HG03558 (cell line): ENCODE measurements at regions not wholly inside any gene's neighbourhood (a gene's known extent, or its start where the extent isn't known, plus 50 kb on each side); places are given as distances from the start of the nearest gene placed in this dataset.

Experiments used
- ATAC-seq: cut with Tn5 transposase; IDR thresholded peaks from one replicate; pipeline ENCODE4 v1.9.1; 2021; ENCODE audit warnings: moderate number of reproducible peaks; ENCODE audit not compliant: unreplicated experiment; ENCODE audit errors: extremely low read depth

DNA sequence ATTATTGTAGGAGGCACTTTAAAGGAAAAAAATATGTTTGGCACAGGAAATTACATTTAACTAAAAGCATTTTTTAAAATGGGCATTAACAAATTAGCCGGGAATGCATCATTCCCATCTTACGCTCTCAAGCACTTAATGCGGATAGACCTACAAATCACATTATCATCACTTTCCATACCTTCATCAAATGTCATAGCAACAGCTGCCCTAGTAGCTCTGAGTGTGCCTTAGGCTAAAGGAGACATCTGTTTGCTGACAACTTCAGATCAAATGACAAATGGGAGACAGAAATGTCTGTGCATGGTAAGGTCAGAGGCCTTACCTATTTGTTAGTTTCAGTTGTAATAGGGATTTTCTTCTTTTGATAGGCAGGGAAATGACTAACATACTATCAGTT lies 773.2 kb upstream of the SLC10A2 start:
- ATAC-seq: no peak

DNA sequence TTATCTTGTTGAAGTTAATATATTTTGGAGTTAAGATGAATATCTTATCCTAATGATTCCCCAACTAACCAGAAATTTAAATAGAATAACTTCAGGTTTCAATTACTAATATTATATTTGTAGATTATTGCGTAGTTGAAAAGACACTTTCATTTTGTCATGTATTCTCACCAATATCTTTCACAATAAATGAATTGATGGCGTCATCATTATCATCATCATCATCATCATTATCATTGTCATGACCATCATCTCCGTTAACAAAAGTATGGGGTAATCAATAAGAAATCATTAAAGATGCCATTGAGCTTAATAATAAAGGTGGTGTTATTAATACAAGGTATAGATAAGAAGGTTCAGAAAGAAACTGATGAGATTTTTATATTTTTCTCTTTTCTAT lies 768.8 kb upstream of the SLC10A2 start:
- ATAC-seq: no peak

DNA sequence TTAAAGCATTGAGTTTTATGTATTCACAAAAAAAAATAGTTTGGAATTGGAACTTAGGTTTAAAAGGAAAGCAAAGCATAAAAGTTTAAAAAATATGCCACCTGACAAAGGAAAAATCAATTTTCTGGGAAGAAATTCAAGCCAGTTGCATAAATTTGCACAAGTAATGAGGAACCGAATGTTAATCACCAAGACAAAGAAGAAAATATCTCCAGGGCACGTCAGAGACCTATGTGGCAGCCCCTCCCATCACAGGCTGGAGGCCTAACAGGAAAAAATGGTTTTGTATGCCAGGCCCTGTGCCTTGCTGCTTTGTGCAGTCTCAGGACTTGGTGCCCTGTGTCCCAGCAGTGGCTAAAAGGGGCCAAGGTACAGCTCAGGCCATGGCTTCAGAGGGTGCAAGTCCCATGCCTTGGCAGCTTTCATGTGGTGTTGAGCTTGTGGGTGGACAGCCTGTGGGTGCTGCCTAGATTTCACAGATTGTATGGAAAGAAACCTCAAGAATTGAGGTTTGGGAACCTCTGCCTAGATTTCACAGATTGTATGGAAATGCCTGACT lies 767.2 kb upstream of the SLC10A2 start:
- ATAC-seq: no peak

- ATAC-seq: no peak
Measured at GRCh38 chr13:103815619-103816018, 749.4 kb upstream of the SLC10A2 start.

- ATAC-seq: no peak
Measured at GRCh38 chr13:103812971-103813370, 746.8 kb upstream of the SLC10A2 start.

- no peak for ATAC-seq
Measured at GRCh38 chr13:103812558-103812957, 746.3 kb upstream of the SLC10A2 start.

GRCh38 chr13:103810026-103810425 lies 743.8 kb upstream of the SLC10A2 start:
- ATAC-seq: no peak

DNA sequence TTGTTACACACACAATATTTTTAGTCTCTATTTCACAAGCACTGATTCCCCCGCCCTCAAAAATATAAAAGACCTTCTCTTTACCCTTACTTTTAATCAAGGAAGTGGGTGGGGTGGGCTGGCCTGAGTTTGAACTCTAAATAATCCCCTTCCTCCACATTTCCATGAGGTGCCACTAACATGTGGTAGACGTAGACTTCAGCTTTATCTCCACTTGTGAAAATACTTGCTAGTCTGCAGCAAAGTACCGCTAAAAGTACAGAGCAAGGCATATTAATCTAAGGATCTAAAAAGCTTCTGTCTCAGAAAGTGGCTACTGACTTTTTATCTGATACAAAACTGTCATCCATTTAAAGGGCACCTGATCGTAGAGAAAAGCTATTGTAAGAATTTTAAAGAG lies 739.6 kb upstream of the SLC10A2 start:
- ATAC-seq: no peak

DNA sequence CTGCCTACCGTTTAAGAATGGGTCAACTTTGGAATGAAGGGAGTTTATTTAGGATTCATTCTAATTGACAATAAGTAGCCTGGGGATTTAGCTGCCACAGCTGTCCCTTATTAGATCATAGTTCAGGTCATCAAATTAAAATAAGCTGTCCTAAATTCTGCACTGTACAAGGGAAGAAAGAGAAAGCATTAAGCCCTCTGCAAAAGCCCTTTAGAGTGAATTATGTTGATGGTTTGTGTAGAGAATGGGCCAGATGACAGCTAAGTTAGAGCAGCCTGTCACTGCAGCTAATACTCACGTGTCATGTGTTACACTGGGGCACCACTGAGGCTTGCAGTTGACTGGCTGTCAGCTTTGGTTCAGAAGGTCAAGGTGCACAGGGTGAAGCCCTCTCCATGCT lies 737.1 kb upstream of the SLC10A2 start:
- no peak for ATAC-seq

DNA sequence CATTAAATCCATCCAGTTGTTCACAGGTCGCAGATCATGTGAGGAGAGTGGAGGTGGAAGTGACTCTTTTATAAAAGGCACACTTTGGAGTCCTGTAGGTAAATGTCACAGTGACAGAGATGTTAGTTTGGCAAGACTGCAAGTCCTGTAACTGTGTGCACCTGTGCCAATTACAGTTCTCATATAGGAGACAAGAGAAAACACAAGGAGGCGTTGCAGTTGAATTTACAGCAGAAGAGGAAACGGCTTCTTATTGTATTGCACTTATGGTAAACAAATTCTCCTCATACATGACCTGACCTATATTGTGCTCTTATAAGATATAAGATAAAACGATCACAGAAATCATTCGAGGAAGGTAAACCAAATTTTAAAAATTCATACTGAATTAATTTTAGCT lies 732.8 kb upstream of the SLC10A2 start:
- ATAC-seq: no peak

DNA sequence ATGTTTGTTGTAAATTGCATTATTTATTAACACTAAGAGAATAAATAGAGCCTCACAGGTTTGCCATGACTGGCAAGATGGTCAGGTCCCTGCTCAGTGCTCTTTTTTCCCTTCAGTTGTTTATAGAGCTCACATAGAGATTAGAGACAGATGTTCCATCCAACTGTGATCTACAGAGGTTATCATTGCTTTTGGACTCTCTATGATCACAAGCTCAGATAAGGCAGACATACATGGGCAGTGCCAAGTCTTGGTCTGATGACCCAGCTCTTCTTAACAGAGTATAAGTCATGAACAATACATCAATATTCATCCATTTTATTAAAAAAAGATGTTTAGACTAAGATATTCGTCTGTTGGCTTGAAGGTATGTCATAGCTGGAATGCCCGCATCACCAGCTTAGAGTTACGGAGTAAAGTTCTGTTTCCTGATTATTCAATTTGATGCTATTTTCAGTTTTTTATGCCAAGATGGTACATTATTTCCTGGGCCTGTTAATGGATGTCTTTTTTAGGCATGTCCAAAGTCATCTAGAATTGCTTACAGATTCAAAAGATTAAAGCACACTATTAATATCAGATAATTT lies 729.8 kb upstream of the SLC10A2 start:
- no peak for ATAC-seq

DNA sequence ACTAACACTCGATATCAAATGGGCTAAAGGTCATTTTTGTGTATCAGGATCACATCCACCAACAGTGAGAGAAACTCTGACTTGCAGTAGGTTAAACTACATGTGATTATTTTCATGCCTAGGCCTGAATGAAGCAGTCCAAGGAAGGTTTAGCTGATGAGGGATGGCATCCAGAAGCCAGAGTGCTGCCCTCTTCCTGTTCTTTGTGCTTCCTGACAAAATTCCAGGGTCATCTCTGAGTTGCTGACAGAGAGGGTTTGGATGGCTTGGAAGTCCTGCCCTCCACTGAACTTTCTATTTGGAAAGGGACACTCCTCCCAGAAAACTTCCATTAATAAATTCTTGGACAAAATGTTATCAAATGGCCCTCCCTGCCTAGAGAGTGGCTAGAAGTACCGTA lies 728.3 kb upstream of the SLC10A2 start:
- ATAC-seq: no peak

GRCh38 chr13:103788061-103788652 lies 721.9 kb upstream of the SLC10A2 start:
- ATAC-seq: no peak

DNA sequence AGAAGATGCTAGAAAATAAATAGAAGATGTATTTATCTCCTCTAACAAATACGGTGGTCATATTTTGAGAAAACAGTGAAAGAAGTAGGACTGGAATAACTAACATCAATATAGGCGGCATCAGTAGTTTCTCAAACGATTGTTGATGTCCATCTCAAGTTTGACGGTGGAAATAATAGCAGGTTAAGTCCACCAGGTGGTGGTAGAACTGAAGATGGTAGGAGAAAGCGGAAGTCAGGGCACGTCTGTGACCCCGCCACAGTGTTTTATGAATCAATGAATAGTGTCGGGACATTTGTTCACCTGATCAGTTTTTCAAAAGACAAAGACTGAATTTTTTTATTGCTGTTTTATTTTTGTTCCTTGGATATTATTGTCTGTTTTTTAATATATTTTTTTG lies 706.4 kb upstream of the SLC10A2 start:
- ATAC-seq: no peak

- no peak for ATAC-seq
Measured at GRCh38 chr13:103762523-103762922, 696.3 kb upstream of the SLC10A2 start.

GRCh38 chr13:103759361-103759760 lies 693.1 kb upstream of the SLC10A2 start:
- no peak for ATAC-seq

DNA sequence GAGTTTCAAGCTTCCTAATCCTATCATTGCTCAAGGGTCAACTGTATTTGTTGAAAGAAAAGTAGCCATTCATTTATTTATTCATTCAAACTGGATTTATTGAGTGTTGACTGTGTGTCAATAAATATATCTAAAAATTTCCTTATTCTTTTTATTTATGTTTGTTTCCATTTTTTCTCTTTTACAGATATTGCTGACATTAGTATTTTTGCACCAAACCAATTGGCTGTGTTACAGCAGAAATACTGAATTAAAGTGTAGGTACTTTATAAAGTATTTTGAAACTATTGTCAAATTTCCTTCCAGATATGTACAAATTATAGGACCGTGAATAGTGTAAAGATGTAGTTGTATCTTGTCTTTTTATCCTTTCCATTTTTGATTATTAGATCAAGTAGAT lies 692.0 kb upstream of the SLC10A2 start:
- no peak for ATAC-seq

- no peak for ATAC-seq
Measured at GRCh38 chr13:103757361-103757760, 691.1 kb upstream of the SLC10A2 start.

- no peak for ATAC-seq
Measured at GRCh38 chr13:103754783-103755182, 688.6 kb upstream of the SLC10A2 start.

GRCh38 chr13:103734837-103735236 lies 668.6 kb upstream of the SLC10A2 start:
- ATAC-seq: no peak

DNA sequence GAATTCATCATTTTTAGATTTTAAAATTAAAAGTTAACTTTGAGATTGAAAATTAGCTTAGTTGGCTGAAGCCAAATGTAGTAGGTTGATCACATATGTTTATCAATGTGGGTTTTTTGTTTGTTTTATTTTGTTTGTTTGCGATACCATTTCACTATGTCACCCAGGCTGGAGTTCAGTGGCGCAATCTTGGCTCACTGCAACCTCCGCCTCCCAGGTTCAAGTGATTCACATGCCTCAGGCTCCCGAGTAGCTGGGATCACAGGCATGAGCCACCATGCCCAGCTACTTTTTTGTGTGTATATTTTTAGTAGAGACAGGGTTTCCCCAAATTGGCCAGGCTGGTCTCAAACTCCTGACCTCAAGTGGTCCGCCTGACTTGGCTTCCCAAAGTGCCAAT lies 665.7 kb upstream of the SLC10A2 start:
- ATAC-seq: no peak

GRCh38 chr13:103730407-103730806 lies 664.2 kb upstream of the SLC10A2 start:
- no peak for ATAC-seq
